Chondrocyte (in vitro differentiated cells): ENCODE measurements at regions not wholly inside any gene's neighbourhood (a gene's known extent, or its start where the extent isn't known, plus 50 kb on each side); places are given as distances from the start of the nearest gene placed in this dataset.
"Not testable (repeated sequence)": the region's sequence is repeated elsewhere in the genome, so short reads cannot be mapped to it uniquely, and the experiment has no call there.

Experiments
- DNase-seq: peaks from one replicate; pipeline ENCODE4 v3.0.0; 2021; ENCODE audit warnings: mixed read lengths, low spot score
- H3K27ac Mint-ChIP-seq: one replicate; pipeline ENCODE4 v1.8.0; 2021; ENCODE audit warnings: mild to moderate bottlenecking, moderate library complexity, mixed read lengths; ENCODE audit not compliant: unreplicated experiment
- H3K27me3 Mint-ChIP-seq: 2 replicates; pipeline ENCODE4 v1.8.0; 2021; ENCODE audit warnings: low read depth, mixed read lengths
- H3K36me3 Mint-ChIP-seq: 2 replicates; pipeline ENCODE4 v1.8.0; 2021; ENCODE audit warnings: low read depth, mixed read lengths
- H3K4me1 Mint-ChIP-seq: 2 replicates; pipeline ENCODE4 v1.8.0; 2021; ENCODE audit warnings: low read depth, mild to moderate bottlenecking, mixed read lengths
- H3K4me3 Mint-ChIP-seq: one replicate; pipeline ENCODE4 v1.8.0; 2021; ENCODE audit warnings: mild to moderate bottlenecking, moderate library complexity, mixed read lengths; ENCODE audit not compliant: unreplicated experiment
- H3K9me3 Mint-ChIP-seq: 2 replicates; pipeline ENCODE4 v1.8.0; 2021; ENCODE audit warnings: low read depth, mixed read lengths
- CTCF ChIP-seq: fragments of 200-600 bp; sonication (generic); IDR thresholded peaks from 2 replicates; pipeline ENCODE4 v1.5.0; 2021; ENCODE audit warnings: antibody characterized with exemption, mild to moderate bottlenecking, moderate library complexity

DNA sequence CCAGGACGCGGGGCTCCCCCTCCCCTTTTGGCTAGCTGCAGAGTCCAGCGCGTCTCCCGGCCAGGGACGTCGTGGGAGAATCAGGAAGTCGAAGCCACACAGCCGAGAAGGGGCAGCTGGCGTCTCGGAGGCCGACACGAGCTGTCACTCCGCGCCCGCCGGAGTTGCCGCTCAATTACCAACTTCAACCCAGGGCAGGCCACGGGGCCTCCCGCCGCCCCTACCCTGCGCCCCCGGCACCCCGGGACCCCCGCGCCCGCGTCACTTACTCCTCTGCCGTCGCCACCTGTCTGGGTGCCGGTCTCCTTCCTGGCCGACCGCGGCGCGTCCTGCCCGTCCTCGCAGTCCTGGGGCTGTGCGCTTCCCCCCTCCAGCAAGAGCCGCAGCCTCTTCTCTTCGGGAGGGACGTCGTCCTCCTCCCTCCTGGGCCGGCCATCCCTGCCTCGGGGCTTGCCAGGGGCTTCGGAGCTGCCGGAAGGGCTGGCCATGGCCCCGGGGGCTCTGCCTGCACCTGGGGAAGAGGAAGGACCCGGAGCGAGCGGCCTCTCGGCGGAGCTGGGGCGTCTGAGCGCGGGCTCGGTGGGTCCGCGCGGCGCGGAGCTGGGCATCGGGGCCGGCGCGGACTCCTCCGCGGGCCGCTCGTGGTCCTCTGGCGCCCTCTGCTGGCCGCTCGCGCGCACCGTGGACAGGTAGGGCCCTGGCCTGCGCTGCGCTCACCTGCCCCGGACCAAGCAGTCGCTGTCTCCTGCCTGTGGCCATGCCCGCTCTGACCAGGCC, 65.6 kb upstream of the CLEC6A start:
- H3K4me1 Mint-ChIP-seq, H3K9me3 Mint-ChIP-seq, H3K27ac Mint-ChIP-seq, H3K36me3 Mint-ChIP-seq, DNase-seq: not testable (repeated sequence)
- Mint-ChIP-seq H3K27me3 (peaks cover 25% of the 10 kb centered on the region), H3K4me3 (peak overlapping the region; percentile 64)
- TF ChIP-seq CTCF: peak; percentile 87

- peak overlapping the region; percentile 69 for H3K4me3 Mint-ChIP-seq
- not testable (repeated sequence) for H3K27ac Mint-ChIP-seq, H3K36me3 Mint-ChIP-seq, H3K9me3 Mint-ChIP-seq, DNase-seq, H3K4me1 Mint-ChIP-seq
- peak; percentile 83 for TF ChIP-seq CTCF
- peaks cover 28% of the 10 kb centered on the region for H3K27me3 Mint-ChIP-seq
Observed at GRCh38 chr12:8396225-8397071, 59.3 kb upstream of the CLEC6A start.

DNA sequence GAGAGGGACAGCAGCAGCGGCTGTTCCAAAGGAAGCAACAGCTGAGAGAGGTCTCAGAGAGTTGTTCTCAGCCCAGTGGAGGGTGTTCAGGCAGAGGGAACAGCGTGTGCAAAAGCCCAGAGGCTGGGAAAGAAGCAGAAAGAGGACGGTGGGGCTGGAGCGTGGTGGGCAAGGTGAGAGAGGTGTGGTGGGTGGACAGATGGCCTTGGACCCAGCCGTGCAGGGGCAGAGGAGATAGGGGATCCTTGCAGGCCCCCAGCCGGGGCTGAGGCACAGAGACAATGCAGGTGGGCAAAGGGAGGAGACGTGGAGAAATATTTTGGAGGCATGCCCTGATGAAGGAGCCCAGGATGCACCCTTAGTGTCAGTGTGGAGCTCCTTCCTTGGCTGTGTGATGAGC, 58.4 kb upstream of the CLEC6A start:
- H3K36me3 Mint-ChIP-seq, H3K4me3 Mint-ChIP-seq, H3K27ac Mint-ChIP-seq, H3K4me1 Mint-ChIP-seq, DNase-seq, H3K9me3 Mint-ChIP-seq: not testable (repeated sequence)
- H3K27me3 Mint-ChIP-seq: peaks cover 29% of the 10 kb centered on the region

DNA sequence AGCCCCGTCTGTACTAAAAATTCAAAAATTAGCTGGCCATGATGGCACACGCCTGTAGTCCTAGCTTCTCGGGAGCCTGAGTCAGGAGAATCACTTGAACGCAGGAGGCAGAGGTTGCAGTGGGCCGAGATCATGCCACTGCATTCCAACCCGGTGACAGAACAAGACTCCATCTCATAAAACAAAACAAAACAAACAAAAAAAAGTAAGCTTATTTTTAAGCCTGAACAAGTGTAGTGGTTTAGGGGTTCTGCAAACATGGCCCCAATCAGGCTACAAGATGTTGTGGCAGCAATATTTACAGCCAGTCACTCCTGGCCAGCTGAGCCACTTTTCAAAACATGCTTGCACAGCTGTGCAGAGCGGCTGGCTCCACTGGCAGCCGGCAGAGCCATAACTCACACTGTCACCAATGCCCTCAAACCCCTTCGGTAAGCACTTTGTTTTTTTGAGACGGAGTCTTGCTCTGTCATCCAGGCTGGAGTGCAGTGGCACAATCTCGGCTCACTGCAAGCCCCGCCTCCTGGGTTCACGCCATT, 56.2 kb upstream of the CLEC6A start:
- H3K27ac Mint-ChIP-seq, H3K4me1 Mint-ChIP-seq, H3K36me3 Mint-ChIP-seq, H3K4me3 Mint-ChIP-seq, DNase-seq, H3K9me3 Mint-ChIP-seq: not testable (repeated sequence)
- peaks cover 19% of the 10 kb centered on the region for H3K27me3 Mint-ChIP-seq

DNA sequence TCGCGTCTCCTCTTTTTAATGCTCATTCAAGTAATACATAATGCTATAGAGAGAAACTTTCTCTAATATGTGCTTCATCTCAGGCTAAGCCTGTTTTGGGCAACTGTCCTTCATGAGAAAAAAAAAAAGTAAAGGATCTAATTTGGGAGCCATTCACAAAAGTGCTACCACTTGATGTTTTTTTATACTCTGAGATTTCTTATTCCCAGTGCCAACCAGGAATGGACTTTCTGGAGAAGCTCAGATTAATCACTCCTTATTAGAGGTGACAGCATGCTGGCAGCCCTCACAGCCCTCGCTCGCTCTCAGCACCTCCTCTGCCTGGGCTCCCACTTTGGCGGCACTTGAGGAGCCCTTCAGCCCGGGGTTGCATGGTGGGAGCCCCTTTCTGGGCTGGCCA, 51.9 kb upstream of the CLEC6A start:
- not testable (repeated sequence) for H3K9me3 Mint-ChIP-seq, H3K27ac Mint-ChIP-seq, H3K4me3 Mint-ChIP-seq, H3K36me3 Mint-ChIP-seq, H3K4me1 Mint-ChIP-seq, DNase-seq
- peaks cover 18% of the 10 kb centered on the region for H3K27me3 Mint-ChIP-seq

DNA sequence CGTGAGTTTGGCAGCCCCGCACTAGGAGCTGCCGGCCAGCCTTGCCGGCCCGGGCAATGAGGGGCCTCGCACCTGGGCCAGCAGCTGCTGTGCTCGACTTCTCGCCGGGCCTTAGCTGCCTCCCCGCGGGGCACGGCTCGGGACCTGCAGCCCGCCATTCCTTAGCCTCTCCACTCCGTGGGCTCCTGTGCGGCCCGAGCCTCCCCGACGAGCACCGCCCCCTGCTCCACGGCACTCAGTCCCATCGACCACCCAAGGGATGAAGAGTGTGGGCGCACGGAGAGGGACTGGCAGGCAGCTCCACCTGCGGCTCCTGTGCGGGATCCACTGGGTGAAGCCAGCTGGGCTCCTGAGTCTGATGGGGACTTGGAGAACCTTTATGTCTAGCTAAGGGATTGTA, 51.4 kb upstream of the CLEC6A start:
- H3K36me3 Mint-ChIP-seq, H3K27ac Mint-ChIP-seq, H3K4me1 Mint-ChIP-seq, DNase-seq, H3K4me3 Mint-ChIP-seq, H3K9me3 Mint-ChIP-seq: not testable (repeated sequence)
- peaks cover 18% of the 10 kb centered on the region for H3K27me3 Mint-ChIP-seq
